ENCODE measurements at regions not wholly inside any gene's neighbourhood (a gene's known extent, or its start where the extent isn't known, plus 50 kb on each side); places are given as distances from the start of the nearest gene placed in this dataset.

DNA sequence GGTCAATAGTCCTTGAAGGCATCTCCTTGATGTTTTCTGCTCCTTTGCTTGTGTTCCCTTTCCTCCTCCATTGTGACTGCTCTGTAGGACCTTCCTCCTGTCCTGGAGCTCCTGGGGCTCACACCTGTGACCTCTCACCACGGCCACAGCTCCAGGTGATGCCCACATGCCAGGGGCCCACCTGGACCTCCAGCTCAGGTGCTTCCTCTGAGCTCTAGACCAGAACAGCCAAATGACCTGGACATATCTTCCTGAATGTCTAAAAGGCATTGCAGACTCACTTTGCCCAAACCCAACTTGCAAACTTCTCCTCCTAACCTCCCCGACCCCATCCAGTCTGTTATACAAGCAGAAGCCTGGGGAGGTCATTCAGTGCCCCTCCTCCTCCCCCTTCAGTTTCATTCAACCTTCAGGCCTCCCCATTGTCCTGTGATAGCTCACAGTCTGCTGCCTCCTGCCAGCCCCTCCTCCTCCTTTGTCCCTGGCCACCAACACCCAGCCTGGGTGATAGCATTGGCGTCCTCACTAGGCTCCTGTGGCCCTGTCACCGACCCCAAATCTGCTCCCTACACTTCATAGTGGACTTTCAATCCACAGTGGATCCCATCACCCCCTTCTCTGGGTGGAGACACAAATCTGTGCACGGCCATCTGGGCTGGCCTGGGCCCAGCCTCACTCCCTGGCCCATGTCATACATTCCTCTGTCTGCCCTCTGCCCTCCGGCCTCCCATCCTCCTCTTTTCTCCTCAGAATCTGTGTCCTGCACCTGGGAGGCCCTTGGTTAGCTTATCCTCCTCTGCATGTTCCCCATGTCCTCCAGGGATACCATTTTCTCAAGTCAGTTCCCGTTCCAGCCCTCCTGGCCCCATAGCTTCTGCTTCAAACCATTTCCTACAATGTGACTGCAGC, 310.4 kb upstream of the HDAC4 start:
- FAIRE-seq, result no peak
- DNase-seq (ENCODE audit: low spot score in 2 of 2), result no peak

DNA sequence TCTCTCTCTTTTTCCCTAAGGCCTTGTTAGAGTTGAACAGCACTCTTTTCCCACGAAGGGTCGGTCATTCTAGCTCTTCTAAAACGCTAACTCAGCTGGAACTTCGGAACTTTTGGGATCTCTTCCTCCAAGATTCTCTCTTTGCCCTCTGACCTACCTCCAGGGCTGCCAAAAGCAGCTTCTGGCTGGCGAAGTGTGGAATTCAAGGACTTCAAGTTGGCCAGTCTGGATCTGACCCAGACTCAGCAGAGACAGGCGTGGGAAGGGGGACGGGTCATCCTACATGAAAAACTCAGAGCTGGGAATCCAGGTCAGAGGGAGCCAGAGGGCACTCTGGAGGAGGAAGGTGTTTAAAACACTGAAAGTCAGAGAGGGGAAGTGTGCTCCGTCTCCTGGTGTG, 305.5 kb upstream of the HDAC4 start:
- no peak for FAIRE-seq
- no peak for DNase-seq (ENCODE audit: low spot score in 2 of 2)

DNA sequence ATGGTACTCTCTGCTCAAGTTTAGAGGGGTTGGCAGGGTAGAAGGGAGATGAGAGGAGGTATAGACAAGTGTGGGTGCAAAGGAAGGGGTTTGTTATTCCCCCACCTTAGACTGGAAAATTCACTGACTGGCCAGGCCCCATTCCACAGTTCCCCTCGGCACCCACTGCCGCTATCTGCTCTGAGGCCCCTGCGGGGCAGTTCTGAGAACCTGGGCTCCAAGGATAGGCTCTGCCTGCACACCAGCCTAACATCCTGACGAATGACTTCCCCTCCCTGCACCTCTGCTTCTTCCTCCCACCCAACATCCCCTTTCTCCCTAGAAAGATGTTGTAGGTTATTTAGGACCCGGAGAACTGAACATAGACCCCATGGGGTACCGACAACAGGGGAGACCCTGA, 303.9 kb upstream of the HDAC4 start:
- DNase-seq (ENCODE audit: low spot score in 2 of 2), result no peak
- no peak for FAIRE-seq

DNA sequence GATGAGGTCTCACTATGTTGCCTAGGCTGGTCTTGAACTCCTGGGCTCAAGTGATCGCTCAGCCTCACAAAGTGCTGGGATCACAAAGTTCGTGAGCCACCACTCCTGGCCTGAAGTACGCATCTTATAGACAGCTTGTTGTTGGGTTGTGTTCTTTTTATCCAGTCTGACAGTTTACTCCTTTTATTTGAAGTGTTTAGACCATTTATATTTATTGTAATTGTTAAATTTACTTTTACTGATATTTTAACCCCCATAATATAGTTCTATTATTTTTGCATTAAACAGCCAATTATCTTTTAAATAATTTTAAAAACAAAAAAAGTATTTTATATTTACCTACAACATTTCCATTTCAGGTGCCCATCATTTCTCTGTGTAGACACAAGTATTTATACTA, 303.0 kb upstream of the HDAC4 start:
- no peak for FAIRE-seq
- no peak for DNase-seq (ENCODE audit: low spot score in 2 of 2)

DNA sequence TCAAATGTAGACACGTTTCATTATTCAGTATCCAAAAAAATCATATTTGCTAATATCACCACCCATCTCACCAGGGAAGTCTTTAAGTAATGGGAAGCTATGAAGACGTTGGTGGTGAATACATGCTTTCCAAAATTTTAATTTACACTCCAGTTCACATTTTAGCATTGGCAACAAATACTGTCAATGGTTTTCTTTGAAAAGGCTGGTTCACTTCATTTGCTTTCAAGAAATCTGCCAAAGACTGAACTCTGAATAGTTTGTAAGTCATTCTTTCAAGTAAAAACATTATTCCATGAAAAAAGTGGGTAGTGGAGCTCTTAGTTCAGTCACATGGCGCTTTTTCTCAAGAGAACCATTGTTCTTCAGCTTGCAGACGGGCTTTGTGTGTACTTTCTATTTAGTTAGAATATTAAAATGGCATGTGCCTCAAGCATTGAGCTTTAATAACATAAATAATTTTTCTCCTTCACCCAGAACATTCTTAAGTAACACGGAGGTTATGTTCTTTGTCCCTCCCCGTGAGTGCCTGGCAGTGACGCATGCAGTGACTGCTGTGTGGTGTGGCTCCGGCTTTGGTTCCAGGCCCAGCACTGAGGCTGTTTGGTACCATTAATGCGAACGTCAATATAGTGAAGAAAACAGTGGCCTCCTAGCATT, 300.0 kb upstream of the HDAC4 start:
- DNase-seq (ENCODE audit: low spot score in 2 of 2) (no peak), FAIRE-seq (peak; percentile 50)

DNA sequence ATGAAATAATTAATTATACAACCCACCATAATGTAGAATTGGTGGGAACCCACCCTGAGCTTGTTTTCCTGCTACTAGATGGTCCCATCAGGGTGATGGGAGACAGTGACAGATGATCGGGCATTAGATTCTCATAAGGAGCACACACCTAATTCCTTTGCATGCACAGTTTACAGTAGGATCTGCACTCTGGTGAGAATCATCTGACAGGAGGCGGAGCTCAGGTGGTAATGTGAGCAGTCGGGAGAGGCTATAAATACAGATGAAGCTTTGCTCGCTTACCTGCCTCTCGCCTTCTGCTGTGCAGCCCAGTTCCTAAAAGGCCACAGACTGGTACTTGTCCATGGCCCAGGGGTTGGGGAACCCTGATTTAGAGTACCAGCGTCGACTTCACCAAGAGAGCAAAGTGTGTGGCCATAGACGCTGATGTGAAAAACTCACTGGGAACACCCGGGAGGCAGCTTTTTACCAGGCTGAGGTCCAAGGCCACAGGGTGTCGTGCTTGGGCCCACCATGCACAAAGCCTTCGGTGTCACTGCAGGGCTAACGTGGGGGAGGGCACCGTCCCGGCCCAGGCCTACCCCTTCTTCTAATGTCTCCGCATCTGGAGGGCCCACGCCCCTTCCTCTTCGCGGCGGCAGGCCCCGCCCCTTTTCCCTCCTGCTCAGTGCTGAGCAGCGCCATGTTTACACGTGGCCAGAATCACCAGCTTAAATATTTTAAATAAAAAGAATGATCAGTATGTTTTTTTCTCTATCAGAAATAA, 296.8 kb upstream of the HDAC4 start:
- FAIRE-seq (no peak), DNase-seq (ENCODE audit: low spot score in 2 of 2) (no peak)

DNA sequence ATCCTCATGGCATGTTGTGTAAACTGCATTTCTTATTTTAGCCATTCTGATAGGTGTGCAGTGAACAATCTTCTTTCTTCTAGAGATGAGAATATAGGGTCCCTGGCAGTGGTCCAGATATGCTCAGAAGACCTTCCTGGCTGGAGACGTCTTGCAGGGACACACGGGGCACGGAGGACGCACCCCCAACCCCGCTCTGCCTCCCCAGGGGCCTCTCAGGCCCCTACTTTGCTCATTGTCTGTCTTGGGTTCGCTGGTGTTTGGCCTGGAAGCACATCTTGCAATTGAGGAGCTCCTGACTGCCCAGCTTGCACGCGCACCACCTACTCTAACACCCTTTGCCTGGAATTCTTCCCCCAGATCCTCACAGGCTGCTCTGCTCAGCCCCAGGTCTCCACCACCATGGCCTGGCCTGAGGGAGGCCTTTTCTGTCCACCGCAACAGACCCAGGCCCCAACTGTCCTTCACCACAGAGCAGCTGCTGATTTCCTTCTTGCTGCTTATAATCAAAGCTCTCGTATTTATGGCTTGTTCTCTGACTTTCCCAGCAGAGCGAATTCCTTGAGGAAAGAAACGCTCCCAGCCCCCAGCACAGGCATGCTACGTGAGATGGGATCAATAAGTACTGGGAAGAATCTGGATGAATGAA, 295.9 kb upstream of the HDAC4 start:
- DNase-seq (ENCODE audit: low spot score in 2 of 2), result no peak
- FAIRE-seq, result no peak

DNA sequence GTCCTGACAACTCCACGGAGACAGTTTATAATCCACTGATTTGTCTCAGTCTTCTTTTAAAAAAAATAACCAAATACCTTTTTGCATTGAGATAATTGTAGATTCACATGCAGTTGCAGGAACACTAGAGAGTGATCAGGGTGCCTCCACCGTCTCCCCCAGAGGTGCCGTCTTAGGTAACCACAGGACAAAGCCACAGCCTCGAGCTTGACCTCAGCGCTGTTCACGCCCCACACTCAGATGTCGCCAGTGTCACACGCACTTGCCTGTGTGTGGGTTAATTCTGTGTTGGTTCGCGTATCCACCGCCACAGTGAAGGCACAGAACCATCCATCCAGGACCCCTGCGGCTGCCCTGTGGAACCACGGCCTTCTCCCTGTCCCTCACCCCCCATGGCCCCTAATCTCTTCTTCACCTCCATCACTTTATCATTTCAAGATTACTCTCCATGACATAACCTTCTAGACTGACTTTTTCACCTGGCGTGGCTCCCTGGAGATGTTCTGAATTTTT, 295.0 kb upstream of the HDAC4 start:
- FAIRE-seq (no peak), DNase-seq (ENCODE audit: low spot score in 2 of 2) (no peak)

DNA sequence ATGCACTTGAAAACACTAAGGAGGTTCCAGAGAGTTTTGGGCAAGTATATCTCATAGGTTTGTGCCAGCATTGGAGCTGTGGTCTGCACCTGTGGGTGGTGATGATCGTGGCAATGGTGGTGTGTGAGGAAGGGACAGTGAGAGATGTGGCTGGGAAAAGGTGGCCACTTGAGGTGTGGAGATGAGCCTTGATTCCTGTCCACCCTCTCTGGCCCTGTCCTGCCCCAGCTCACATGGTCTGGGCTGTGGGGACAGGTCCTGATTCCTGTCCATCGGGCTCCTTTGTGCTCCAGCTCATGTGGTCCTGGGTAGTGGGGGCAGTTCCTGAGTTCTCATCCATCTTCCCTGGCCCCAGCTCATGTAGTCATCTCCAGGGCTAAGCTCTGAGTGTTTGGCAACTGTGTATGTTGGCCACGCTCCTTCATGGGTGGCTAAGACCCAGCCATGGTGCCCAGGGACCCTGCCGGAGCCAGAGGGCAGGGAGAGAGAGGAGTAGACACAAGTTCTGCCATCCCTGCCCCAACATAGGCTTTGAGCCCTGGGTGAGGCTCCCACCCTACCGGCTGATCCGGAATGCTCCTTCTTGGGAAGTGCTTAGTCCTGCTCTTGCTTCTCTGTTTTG, 294.4 kb upstream of the HDAC4 start:
- FAIRE-seq (no peak), DNase-seq (ENCODE audit: low spot score in 2 of 2) (no peak)

DNA sequence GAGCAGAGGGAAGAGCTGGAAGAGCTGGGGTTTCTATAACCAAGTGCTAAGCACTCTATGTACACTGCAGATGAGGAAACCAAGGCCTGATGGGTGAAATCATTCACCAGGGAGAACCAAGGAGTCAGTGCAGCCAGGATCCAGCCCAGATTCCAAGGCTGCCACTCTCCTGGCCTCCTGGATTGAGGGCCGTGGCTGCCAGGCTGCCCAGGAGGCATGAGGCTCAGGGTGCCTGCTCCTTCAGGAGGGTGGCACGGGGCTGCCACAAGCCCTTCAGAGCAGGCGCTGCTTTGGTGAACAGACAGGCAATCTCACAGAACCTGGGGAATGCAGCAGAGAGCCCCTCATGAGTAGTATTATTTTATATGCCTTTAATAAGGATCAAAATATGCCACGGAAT, 293.7 kb upstream of the HDAC4 start:
- DNase-seq (ENCODE audit: low spot score in 2 of 2), result no peak
- FAIRE-seq, result no peak

DNA sequence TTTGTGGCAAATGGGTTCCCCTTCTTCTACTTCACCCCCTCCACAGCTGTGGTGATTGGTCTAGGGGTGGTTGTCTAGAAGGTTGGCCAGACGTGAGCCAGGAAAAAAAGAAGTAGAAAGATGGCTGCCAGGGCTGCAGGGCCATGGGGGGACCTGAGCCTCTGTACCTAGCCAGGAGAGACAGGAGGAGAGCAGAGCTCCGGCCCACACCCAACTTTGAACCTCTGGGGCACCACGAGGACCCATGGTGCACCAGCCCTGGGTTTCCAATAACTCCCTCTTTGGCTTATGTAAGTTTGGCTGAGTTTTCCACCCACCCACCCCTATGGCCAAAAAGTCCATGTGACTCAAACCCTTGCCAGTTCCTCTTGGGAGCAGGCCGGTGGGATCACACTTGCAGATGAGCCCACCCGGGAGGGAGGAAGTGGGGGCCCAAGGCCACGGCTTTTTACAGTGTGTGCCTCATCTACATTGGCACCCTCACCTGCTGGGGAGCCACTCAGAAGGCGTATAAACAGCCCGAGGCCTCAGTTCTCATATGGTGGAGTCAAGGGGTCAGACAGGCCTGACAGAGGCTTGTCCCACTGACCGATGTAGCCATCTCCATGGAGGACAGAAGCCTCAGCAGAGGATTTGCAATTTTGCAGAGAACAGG, 293.1 kb upstream of the HDAC4 start:
- FAIRE-seq (no peak), DNase-seq (ENCODE audit: low spot score in 2 of 2) (no peak)

DNA sequence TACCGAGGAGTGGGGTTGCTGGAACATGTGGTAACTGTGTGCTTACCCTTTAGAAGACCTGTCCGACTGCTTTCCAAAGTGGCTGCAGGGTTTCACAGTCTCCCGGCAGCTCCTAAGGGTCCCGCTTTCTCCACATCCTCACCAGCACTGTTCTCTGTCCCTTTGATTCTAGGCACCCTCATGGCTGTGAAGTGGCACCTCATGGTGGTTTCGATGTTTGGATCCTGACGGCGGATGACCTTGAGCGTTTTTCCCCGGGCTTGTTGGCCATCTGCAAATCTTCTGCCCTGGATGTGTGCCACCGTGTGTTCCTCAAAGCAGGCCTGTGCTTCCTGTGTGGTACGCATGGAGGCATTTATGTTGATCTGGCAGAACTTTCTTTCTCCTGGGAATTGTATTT, 292.5 kb upstream of the HDAC4 start:
- FAIRE-seq (no peak), DNase-seq (ENCODE audit: low spot score in 2 of 2) (no peak)

DNA sequence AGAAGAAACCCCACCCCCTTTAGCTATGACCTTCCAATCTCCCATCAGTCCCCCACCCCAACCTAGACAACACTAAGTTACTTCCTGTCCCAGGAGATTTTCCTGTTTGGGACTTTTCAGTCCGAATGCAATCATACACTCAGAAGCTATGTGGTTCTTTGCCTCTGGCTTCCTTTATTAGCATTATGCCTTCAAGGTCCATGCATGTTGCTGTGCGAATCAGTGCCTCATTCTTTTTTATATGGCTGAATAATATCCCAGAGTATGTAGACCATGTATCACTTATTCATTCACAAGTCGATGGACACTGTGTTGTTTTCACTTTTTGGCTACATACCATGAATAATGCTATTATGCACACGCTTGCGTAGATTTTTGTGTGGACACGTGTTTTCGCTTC, 292.1 kb upstream of the HDAC4 start:
- DNase-seq (ENCODE audit: low spot score in 2 of 2) (no peak), FAIRE-seq (no peak)

DNA sequence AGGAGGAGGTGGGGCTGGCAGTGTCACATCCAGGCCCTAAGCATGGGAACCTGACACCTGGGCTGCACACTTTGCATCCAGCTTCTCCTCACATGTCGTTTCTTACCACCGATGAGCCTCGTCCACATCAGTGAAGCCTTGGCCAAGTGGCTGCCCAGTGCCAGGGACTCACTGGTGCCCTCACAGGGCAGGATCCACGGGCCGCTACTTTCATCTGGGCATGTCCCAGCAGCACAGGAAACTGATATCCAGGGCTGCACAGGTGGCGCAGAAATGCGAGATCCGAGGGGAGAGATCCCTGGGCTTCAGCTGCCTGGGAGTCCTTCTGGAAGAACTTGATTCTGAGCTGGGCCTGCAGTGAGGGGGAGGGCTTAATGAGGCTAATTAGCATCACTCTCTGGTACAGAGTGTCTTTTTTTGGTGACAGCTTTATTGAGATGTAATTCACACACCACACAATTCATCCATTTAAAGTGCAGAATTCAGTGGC, 291.6 kb upstream of the HDAC4 start:
- DNase-seq (ENCODE audit: low spot score in 2 of 2) (no peak), FAIRE-seq (no peak)

DNA sequence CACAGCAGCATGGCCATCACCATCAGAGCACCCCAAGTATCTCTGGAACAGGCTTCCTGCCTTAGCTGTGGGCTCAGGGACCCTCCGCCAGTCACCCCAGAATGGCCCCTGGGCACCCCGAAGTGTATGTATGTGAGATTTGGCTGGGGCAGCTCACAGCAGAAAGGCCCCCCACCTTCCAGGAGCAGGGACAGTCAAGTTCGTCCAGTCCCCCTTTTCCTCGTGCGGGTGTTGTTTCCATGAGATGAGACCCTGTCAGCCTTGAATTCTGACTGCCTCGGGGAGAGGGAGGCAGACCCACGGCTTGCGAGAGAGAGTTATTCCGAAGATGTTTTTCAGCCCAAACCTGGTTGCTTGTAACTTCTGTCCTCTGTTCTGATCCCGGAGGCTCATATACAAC, 290.9 kb upstream of the HDAC4 start:
- DNase-seq (ENCODE audit: low spot score in 2 of 2) (no peak), FAIRE-seq (no peak)

DNA sequence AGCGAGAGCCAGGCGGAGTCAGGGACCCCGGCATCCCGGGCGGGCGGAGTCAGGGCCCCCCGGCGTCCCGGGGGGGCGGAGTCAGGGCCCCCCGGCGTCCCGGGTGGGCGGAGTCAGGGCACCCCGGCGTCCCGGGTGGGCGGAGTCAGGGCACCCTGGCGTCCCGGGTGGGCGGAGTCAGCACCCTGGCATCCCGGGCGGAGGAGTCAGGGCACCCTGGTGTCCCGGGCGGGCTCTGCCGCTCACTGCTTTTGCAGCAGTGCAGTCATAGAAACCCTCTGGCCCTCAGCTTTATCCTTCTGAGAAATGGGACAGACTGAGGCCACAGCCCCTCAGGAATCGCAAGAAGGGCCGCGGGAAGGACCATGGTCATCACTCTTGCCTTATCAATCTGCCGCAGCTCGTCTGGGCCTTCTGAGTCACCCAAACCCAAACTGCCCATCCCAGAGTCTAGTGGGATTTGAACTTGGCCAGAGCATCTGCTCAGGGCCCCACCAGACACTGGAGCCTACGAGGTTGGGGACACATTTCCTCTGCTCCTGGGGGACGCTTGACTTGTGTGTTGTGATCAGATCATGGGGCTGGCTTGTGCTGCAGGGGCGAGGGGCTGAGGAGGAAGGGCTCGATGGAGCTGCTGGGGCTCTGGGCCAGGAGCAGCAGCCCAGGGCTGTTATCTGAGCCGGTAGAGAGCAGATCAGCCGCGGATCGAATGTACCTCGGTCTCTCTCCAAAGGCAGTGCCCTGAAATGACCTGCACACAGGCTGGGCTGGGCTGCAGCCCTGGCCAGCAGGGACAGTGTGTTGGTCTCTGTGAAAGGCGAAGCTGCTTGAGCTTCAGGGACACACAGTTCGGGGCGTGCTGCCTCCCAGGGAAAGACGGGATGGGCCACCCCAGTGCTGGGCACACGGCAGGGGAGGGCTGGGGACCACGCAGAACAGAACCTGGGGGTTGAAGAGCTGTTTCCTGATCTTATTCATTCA, 290.1 kb upstream of the HDAC4 start:
- FAIRE-seq, result no peak
- DNase-seq (ENCODE audit: low spot score in 2 of 2), result no peak

DNA sequence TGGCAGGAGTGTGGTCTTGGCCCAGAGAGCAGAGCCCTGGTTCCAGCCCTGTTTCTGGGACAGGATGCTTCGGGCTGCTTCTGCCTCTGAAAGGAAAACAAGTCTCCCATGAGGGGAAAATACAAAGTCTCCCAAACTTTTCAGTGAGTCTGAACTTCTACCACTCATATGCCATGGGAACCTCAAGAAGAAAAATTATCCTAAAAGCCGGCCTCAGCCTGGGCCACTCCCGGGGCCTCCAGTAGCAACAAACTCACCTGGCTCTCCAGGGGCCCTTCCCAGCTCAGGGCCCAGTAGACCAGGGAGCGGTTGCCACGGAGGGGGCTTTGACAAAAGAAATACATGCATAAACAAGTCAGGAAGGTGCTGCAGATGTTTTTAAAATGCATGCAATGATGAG, 289.2 kb upstream of the HDAC4 start:
- DNase-seq (ENCODE audit: low spot score in 2 of 2), result no peak
- no peak for FAIRE-seq

DNA sequence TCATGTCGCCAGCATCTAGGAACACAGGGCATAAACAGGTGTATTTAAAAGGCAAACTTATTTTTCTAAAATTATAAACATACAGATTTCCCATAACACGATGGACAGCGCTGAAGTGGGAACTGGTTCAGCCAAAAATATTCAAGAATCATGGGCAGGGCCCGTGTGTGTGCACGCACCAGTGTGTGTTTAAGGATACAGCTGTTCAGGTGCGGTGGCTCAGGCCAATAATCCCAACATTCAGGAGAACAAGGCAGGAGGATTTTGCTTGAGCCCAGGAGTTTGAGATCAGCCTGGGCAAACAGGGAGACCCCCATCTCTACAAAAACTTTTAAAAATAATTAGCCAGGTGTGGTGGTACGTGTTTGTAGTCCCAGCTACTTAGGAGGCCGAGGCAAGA, 288.6 kb upstream of the HDAC4 start:
- DNase-seq (ENCODE audit: low spot score in 2 of 2), result no peak
- FAIRE-seq, result no peak

Data from frontal cortex (tissue), 3 donors.